Right renal pelvis (tissue), 4 donors: ENCODE measurements at regions not wholly inside any gene's neighbourhood (a gene's known extent, or its start where the extent isn't known, plus 50 kb on each side); places are given as distances from the start of the nearest gene placed in this dataset.

ENCODE experiments used
- DNase-seq, 4 donors: peaks; one replicate each; pipeline ENCODE4 v3.0.0-alpha.2; 2013; ENCODE audit warnings: low read depth in 4 of 4, low spot score in 3 of 4, missing footprints in 1 of 4

DNA sequence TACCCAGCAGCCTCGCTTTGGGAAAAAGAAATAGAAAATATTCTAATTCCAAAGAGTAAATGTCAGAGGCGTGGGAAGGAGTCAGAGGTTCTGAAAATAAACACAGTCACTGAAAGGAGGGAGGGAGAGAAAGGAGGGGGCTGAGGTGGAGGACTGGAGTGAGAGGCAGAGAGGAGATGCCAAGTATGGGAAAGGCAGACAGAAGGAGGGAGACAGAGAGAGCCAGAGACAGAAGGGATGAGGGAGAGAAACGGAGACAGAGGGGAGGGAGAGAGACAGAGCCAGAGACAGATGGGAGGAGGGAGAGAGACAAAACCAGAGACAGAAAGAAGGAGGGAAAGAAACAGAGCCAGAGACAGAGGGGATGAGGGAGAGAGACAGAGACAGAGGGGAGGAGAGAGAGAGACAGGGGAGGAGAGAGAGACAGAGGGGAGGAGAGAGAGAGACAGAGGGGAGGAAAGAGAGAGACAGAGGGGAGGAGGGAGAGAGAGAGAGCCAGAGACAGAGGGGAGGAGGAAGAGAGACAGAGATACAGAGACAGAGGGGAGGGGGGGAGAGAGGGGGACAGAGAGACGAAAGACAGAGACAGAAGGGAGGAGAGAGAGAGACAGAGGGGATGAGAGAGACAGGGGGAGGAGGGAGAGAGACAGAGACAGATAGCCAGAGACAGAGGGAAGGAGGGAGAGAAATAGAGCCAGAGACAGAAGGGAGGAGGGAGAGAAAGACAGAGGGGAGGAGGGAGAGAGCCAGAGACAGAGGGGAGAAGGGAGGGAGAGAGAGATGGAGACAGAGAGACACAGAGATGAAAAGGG is 525.5 kb downstream of the MATN1 start:
- no peak for DNase-seq

DNA sequence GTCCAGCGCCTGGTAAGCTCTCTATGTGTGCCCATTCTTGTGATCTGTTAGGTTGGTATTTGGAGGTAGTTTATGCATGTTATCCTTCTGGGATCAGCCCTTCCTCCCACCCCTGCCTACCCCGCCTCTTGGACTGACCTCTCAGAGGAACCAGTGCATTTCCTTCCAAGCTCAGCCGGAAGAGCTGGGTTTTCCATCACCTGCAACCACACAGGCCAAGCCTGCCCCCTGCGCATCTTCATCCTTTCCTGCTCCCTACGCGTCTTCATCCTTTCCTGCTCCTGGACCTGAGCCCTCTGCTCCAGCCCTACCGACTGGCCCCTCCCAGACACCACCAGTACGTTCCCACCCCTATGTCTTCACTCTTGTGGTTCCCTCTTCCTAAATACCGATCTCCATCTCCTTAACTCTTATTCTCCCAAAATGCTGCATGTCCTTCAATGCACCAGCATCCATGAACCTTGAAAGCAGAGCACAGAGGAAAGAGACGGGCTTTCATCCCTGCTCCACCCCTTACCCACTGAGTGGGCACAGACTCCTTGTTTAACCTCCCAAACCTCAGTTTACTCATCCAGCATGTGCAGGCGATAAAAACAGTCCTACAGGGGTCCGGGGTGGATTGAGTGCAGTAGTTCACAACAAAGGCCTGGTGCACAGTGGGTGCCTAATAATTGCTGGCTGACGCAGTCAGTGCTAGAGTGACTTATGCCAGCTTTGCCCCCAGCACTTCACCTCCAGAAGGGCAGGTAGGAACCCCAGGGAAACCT is 526.3 kb downstream of the MATN1 start:
- no peak for DNase-seq

DNA sequence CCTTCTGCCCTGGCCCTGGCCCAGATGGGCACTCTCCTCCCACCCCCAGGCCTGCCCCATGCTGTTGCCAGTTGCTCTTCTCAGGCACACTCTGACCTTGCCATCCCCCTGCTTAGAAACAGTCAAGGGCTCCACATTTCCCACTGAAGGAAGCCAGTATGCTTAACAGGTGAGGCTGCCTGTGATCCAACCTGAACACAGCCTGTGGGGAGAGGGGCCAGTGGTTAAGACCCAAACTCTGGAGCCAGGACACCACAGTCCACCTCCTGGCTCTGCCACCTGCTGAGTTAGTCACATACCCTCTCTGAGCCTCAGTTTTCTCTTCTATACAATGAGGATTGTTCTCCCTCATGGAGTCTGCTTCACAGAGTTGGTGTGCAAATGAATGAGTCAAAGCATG is 526.9 kb downstream of the MATN1 start:
- DNase-seq = no peak

DNA sequence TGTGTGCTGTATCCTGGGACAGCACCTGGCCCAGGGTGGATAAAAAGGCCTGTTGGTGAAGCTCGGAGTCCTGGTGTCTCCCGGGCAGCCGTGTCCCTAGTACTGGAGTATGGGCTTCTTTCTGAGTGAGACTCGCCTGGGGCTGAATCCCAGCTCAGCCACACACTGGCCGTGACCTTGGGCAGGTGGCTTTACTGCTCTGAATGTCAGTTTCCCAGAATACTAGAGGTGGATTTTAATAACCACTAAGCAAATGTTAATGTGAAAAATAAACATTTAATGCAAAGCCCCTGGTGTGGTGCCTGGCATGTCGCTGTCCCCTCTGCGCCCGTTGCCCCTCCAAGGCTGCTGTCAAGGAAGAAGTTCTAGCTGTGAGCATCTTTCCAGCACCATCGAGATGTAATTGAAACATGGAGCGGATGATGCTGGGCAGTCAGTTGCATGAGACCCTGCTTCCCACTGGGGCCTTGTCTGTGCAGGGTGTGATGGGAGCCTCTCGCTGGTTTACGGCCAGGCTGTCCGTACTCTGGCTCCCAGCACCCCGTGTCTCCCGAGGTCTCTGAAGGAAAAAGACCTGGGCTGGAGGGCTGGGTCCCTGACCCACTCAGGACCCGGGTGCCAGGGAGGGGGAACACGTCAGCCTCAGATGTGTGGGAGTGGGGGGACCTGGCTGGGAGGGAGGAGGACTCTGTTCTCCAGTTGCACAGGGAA is 527.8 kb downstream of the MATN1 start:
- no peak for DNase-seq

DNA sequence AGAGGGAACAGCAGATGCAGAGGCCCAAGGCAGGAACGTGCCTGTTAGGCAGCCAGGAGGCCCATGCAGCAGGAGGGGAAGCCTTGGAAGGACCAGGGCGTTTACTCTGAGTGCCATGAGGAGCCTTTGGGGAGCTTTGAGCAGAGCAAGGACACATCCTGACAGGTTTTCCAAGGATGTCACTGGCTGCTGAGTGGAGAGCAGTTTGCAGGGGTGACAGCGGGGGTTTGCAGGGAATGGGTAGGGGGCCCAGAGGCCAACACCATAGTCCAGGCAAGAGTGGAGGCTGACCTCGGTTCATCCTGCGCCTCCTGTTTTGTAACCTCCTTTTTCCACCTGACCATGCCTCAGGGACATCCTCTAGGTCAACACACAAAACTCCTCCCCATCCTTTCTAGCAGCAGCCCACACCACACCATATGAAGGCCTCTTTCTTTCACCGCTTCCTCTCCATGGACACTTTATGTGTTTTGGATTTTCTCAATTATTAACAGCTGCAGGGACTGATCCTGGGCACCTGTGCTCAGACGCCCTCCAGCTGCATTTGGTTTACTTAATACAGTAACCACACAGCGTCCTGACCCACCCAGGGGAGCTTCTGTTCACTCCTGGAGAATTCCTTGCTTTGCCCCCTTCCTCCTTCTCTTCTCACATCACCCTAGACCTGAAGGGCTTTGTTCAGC is 528.5 kb downstream of the MATN1 start:
- DNase-seq = no peak

DNA sequence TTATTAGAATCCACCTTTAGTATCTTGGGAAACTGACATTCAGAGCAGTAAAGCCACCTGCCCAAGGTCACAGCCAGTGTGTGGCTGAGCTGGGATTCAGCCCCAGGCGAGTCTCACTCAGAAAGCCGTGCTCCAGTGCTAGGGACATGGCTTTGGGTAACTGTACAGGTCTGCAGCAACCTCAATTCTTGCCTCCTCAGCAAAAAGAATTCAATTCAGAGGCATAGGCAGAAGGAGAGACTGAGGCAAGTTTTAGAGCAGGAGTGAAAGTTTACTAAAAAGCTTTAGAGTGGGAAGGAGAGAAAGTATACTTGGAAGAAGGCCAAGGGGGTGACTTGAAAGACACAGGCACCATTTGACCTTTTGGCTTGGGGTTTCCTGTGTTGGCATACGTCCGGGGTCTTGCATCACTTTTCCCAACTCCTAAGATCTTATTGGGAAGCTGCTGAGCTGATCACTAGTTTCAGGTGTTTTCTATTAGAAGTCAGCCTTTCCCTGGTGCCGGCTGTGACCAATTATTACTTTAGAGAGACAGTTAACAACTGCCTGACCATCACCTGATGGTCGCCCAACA is 529.3 kb downstream of the MATN1 start:
- no peak for DNase-seq

DNA sequence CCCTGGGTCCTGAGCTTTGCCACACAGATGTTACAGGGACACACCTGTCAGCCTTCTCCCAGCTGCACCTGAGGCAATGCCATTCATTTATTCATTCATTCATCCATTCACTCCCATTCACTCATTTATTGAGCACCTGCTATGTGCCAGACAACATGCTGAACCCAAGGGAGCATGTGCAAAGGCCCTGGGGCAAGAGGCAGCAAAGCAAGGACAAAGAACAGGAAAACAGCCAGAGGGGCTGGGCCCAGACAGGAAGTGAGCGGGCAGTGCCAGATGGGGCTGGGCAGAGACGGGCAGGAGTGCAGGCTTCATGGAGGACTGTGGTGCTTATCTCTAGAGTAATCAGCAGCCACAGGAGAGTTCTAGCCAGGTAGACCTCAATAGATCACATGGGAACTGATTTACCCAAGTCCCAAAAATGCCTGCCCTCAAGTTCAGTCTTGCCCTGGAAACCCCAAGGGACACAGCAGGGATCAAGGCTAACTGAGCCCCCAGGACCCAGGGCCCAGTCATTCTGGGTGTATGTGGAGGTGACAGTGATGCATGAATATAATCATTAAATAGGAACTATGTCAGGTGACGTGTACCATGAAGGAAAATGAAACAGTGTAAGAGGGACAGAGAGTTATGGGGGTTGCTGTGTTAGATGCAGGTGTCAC is 530.3 kb downstream of the MATN1 start:
- no peak for DNase-seq

DNA sequence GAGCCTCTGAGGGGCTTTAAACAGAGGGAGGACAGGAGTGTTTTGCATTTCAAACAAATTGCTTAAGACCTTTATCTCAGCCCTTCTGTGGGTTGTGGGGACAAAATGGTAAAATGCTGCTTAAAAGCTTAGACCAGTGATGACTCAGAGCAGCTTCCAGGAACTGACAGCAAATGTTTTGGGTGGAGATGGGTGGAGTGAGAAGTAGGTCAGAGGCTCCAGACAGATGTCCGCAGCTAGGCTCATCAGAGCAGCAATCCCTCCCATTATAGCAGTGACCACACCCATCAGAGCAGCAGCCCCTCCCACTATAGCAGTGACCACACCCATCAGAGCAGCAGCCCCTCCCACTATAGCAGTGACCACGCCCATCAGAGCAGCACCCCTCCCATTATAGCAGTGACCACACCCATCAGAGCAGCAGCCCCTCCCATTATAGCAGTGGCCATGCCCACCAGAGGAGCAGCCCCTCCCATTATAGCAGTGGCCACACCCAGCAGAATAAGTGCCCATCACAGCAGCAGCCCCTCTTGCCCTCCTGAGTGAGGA is 532.2 kb downstream of the MATN1 start:
- DNase-seq = no peak

DNA sequence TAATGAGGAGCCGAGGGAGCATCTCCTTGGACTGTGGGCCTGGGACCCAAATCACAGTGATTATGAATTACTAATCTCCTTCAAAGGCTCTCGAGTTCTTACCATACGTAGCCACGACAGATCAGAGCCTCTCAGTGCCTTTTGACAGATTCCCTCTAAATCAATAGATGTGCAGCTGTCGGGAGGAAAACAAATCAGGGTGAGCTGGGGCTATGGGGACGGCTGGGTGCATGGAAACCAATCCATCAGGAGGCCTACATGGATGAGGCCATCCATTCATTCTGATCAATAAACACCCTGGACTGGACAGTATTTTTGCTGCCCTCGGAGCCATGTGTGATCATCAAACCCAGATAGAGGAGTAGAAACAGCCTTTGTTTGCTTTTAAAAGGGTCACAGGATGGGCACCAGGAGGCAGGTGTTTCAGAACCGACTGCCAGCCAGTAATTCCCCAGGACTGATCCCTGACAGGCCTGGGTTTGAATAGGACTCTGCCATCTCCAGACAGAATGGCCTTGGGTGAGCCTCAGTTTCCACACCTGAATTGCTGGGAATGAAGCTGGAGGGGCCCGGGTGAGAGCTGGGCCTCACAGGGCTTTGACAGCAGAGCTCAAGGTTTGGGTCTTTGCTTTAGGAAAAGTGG is 532.8 kb downstream of the MATN1 start:
- no peak for DNase-seq

DNA sequence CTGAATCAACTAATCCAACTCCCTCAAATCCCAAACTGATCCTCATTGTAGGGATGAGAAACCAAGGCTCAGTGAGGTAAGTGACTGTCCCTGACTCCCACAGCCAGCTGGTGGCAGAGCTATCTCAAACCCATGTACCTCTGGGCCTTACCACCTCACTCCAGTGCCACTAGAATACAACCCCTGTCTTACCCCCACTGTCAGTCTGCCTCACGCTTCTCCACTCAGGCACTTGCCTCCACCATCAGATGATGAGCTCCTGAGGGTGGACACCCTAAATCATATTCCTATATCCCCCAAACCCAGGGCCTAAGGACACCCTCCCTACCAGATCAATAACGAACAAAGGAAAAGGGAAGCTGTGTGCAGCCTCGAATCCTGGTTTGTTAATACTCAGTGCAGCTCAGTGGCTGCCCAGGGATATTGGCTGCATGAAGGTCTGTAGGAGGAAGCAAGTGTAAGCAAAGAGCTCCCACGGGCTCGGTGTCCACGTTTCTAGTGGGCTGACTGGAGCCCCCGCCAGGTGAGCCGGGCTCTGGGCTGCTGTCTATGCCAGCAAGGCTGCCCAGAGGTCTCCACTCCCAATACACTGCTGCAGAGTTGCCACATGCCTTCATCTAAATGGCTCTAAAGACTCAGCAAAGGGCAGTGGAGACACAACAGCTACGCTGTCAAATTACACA is 533.4 kb downstream of the MATN1 start:
- DNase-seq = no peak

DNA sequence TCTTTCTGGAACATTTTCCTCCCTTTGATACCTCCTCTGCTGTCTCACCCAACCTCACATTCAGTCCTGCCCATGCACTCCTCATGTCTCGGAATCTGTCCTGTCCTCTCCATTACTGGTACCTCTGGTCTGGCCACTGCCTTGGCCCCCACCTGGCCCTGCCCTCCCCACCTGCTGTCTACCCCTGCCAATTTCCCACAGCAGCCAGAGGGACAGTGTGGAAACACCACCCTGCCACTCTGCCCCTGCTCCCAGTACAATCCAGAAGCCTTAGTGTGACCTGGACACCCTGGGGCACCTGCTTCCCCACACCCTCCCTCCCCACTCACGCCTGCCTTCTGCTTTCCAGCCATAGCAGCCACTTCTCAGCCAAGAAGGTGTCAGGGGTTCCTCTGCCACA is 534.4 kb downstream of the MATN1 start:
- DNase-seq = no peak

DNA sequence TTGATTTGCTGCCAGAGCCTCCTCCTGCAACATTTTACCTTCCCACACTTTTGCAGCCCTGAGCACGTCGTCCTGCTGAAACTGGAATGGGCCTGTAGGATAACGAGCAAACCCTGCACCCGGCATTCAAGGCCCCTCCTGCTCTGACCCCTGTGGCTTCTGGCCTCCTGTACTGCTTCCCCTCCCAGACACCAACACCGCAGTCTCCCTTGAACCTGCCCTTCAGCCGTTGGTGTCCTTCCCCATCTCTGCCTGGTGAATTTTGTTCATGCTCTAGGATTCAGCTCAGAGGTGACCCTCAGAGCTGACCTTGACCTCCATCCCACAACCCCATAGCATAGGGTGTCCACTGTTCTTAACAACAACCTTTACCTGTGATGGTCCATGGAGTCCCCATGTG is 535.1 kb downstream of the MATN1 start:
- DNase-seq = no peak

DNA sequence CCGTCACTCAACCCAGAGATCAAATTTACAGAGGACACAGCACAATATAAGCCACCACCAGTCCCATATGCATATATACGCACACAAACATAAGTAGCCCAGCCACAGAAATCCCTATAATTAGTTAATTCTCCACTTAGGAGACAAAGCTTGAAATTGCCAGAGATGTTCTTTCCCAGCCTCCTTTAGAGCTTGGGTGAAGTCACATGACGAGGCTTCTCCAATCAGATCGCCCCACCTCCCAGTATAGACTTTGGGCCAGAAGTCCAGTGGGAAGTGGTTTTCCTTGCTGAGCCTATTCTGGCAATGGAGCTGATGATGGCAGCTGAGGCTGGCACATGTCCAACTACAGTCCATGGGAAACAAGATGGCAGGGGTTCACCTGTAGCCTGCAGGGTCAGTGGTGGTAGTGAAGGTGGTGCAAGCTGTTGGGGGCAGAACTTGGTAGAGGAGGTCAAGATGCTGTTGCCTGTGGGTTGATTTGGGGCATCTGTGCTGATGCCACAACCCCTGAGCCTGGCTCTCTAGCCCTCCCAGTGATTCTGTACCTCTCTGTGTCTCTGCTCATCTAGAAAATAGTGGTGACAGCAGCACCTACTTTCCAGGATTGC is 535.9 kb downstream of the MATN1 start:
- DNase-seq = no peak

DNA sequence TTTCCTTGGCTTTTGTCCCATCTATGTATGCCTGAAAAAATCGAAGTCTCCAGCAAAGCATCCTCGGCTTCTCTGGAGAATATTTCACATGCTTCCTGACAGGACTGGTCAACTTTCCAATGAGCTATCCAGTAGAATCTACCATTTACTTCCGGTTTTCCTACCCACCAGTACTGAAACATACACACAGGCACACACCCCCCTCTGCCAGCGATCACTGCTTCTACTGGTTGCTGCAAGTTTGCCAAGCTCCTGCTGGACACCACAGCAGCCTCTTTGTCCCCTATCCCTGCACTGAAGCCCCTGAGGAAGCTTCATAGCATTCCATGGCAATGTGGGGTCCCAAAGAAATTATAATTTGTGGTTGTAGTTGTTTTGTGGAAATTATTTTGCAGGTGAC is 536.8 kb downstream of the MATN1 start:
- no peak for DNase-seq

DNA sequence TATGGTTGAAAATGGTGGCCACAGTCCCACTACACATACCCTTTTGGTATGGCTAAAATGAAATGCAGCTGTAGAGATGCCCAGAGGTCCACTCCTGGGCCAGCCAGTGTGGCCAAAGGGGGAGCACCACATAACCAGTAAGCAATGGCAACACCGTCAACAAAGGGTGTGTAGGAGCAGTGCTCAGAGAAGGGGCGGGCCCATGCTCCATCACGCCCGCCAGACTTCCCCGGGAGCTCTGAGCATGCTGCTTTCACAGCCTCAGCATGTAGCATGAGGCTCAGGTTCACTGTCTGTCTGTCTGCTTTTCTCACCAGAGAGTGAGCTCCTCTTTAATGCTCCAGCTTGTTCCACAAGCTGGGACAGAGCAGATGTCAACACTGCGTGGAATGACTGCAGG is 537.6 kb downstream of the MATN1 start:
- no peak for DNase-seq

DNA sequence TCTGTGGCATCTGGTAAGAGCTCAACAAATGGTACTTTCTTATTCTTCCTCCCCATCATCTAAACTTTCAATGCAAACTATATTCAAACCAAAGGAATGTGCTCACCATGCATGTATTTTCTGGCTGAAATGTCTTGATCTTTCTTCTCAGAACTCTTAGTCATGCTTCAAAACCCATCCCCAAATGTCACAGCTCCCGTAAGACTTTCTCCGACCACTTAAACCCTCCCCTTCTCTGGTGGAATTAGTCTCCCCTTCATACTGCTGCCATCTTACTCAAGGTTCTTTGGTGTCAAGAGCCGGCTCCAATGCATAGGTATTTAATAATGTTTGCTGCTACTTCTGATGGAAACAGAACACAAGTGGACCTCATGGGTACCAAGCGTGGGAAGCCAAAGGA is 538.1 kb downstream of the MATN1 start:
- DNase-seq = no peak

DNA sequence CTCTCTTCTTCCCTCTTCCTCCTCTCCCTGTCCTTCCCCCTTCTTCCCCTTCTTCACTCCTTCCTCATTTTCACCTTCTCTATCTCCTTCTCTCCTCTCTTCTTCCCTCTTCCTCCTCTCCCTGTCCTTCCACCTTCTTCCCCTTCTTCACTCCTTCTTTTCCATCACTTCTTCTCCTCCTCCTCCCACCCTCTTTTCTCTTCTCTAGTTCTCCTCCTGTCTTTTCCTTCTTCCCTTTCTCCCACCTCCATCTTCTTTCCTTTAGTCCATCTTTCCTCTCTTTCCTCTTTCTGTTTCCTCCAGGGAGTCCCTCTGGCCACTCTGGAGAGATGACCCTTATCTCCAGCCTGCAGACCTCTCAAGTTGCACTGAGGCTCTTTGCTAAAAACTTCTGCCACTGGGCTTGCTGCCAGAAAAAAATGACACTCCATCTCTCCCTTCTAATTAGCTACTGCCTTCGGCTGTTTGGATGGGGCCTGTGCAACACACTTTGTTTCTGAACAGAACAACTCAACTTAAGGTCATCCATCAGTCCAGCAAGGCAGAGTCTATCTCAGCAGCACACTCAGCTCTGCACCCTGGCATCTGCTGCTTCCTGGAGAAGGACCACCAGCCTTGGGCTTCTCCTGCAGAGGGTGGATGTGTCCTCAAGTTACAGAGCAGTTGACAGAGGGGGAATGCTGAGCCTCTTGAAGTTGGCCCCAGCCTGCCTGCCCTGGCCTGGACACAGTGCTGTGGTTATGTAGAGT is 538.8 kb downstream of the MATN1 start:
- DNase-seq = no peak

DNA sequence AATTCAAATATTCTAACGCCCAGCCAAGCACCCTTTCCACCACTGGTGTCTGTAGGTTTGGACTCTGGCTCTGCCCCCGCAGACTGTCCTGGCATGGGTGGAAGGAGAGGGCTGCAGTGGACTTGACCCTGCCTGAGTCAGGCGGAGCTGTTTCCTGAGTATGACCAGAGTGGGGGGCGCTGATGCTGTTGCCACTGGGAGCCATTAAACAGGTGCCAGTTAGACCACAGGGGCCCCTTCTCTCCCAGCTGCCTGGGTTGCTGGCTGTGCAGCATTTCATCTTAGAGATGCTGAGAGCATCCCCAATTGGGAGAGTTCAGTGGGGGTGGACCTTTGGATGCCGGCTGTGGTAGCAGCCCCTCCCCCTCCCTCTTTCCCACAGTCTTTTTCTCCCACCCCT is 539.5 kb downstream of the MATN1 start:
- no peak for DNase-seq
